Gastrocnemius medialis (tissue), 4 donors: ENCODE measurements at regions not wholly inside any gene's neighbourhood (a gene's known extent, or its start where the extent isn't known, plus 50 kb on each side); places are given as distances from the start of the nearest gene placed in this dataset.

Experiments used
- POLR2A ChIP-seq, 2 donors: fragments of 450-650 bp; IDR thresholded peaks; one replicate each; pipeline ENCODE4 v1.6.1; 2017; ENCODE audit warnings: antibody characterized with exemption in 2 of 2, mild to moderate bottlenecking in 2 of 2, moderate library complexity in 2 of 2
- TF ChIP-seq, protein P1 (sequence below), 5 experiments: fragments of 450-650 bp in 3 of 5; fragments of 200-600 bp in 2 of 5; sonication (generic) in 2 of 5; IDR thresholded peaks in 4 of 5; conservative IDR thresholded peaks in 1 of 5; 1 replicate in 4 of 5; 2 replicates in 1 of 5; pipeline ENCODE4 v1.5.1; 2016 to 2019; ENCODE audit warnings: antibody characterized with exemption in 5 of 5, mild to moderate bottlenecking in 3 of 5, moderate library complexity in 3 of 5

DNA sequence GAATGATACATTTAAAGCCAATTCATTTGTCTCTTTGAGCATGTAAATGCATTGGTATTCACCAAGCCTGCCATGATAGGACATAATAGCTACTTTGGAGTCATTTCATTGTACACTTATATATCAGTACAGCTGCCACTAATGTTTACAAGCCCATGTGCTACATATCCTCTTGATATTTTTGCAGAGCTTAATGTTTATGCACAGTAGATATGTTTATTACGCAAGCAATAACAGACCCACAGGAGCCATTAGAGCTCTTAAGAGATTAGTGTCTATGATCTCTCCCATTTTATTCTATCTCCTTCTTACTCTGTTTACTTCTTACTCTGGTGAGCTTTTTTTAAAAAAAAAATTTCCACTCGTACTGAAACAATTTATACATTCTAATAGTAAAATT lies 1132.1 kb upstream of the ZEB2 start:
- TF ChIP-seq, protein P1, sequence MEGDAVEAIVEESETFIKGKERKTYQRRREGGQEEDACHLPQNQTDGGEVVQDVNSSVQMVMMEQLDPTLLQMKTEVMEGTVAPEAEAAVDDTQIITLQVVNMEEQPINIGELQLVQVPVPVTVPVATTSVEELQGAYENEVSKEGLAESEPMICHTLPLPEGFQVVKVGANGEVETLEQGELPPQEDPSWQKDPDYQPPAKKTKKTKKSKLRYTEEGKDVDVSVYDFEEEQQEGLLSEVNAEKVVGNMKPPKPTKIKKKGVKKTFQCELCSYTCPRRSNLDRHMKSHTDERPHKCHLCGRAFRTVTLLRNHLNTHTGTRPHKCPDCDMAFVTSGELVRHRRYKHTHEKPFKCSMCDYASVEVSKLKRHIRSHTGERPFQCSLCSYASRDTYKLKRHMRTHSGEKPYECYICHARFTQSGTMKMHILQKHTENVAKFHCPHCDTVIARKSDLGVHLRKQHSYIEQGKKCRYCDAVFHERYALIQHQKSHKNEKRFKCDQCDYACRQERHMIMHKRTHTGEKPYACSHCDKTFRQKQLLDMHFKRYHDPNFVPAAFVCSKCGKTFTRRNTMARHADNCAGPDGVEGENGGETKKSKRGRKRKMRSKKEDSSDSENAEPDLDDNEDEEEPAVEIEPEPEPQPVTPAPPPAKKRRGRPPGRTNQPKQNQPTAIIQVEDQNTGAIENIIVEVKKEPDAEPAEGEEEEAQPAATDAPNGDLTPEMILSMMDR (IDR thresholded peaks at IDR 0.05 in 4 of 5, conservative IDR thresholded peaks at IDR 0.05 in 1 of 5), result no peak
- TF ChIP-seq POLR2A (IDR thresholded peaks at IDR 0.05), result no peak
